ENCODE measurements at regions not wholly inside any gene's neighbourhood (a gene's known extent, or its start where the extent isn't known, plus 50 kb on each side); places are given as distances from the start of the nearest gene placed in this dataset.

- DNase-seq (ENCODE audit: low read depth) = no peak
These were observed 662.3 kb downstream of the SATB2 start for GRCh38 chr2:198795419-198795818.

- DNase-seq (ENCODE audit: low read depth) = no peak
These were observed 666.1 kb downstream of the SATB2 start for GRCh38 chr2:198791623-198792022.

- DNase-seq (ENCODE audit: low read depth) = no peak
These were observed 669.1 kb downstream of the SATB2 start for GRCh38 chr2:198788676-198789075.

GRCh38 chr2:198782734-198783133, 675.0 kb downstream of the SATB2 start:
- DNase-seq (ENCODE audit: low read depth) = no peak

- no peak for DNase-seq (ENCODE audit: low read depth)
These were observed 680.9 kb downstream of the SATB2 start for GRCh38 chr2:198776616-198777406.

- no peak for DNase-seq (ENCODE audit: low read depth)
These were observed 682.0 kb downstream of the SATB2 start for GRCh38 chr2:198775737-198776136.

GRCh38 chr2:198774576-198774975, 683.2 kb downstream of the SATB2 start:
- no peak for DNase-seq (ENCODE audit: low read depth)

GRCh38 chr2:198767694-198768093, 690.0 kb downstream of the SATB2 start:
- no peak for DNase-seq (ENCODE audit: low read depth)

GRCh38 chr2:198763793-198764192, 693.9 kb downstream of the SATB2 start:
- DNase-seq (ENCODE audit: low read depth) = no peak

GRCh38 chr2:198762441-198762840, 695.3 kb downstream of the SATB2 start:
- DNase-seq (ENCODE audit: low read depth) = no peak

GRCh38 chr2:198757069-198757468, 700.7 kb downstream of the SATB2 start:
- DNase-seq (ENCODE audit: low read depth) = no peak

GRCh38 chr2:198756166-198756565, 701.6 kb downstream of the SATB2 start:
- no peak for DNase-seq (ENCODE audit: low read depth)

GRCh38 chr2:198753101-198753500, 704.6 kb downstream of the SATB2 start:
- no peak for DNase-seq (ENCODE audit: low read depth)

GRCh38 chr2:198749364-198749763, 708.4 kb downstream of the SATB2 start:
- no peak for DNase-seq (ENCODE audit: low read depth)

- no peak for DNase-seq (ENCODE audit: low read depth)
These were observed 725.8 kb downstream of the SATB2 start for GRCh38 chr2:198731842-198732399.

- DNase-seq (ENCODE audit: low read depth) = no peak
These were observed 737.5 kb downstream of the SATB2 start for GRCh38 chr2:198720266-198720665.

- DNase-seq (ENCODE audit: low read depth) = no peak
These were observed 740.3 kb downstream of the SATB2 start for GRCh38 chr2:198717451-198717850.

GRCh38 chr2:198715302-198715835, 742.4 kb downstream of the SATB2 start:
- no peak for DNase-seq (ENCODE audit: low read depth)

GRCh38 chr2:198712485-198712884, 745.3 kb downstream of the SATB2 start:
- no peak for DNase-seq (ENCODE audit: low read depth)

GRCh38 chr2:198711484-198711883, 746.3 kb downstream of the SATB2 start:
- DNase-seq (ENCODE audit: low read depth) = no peak

GRCh38 chr2:198710562-198710961, 747.2 kb downstream of the SATB2 start:
- no peak for DNase-seq (ENCODE audit: low read depth)

GRCh38 chr2:198706476-198707082, 751.2 kb downstream of the SATB2 start:
- DNase-seq (ENCODE audit: low read depth) = no peak

- DNase-seq (ENCODE audit: low read depth) = no peak
These were observed 754.5 kb downstream of the SATB2 start for GRCh38 chr2:198703281-198703680.
